ENCODE measurements at regions not wholly inside any gene's neighbourhood (a gene's known extent, or its start where the extent isn't known, plus 50 kb on each side); places are given as distances from the start of the nearest gene placed in this dataset.

DNA sequence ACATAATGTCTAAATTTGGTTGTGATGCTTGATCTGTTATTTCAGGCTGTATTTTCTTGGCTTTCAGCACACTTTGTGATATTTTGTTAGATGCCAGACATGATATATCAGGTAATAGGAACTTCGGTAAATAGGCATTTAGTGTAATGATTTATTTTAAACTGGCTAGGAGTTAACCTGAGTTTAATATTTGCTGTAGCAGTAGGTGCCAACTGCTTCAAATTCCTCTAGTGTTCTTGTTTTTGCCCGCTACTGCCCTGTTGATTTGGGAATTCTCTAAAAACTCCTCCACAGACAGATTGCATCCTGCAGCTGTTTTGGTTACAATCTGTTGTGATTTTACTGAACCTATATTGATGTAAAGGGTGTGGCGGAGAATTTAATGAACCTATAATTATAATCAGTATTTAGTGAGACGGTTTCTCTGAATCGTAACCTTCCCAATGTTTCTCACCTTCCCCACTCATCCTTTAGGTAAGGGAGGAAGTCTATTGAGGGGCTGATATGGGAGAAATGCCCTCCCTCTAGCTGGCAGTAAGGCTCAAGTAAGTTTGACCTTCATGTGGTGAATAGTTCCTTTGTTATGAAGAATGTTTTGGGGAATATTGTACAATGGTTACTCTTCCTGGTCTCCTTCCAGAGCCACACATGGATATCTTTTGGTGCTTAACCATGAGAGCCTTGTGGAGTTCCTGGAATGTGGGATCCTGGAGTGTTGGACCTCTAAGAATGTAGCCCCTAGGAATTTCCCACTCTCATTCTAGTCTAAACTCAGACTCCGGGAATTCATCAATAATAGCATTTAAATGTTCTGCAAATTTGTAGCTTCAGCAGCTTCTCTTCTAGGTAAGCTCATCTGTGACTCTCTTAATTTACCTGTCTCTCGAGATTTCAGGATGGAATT lies 634.1 kb downstream of the FSCB start:
- H3K9me3 ChIP-seq = no peaks in the 10 kb centered on the region
- no peak for TF ChIP-seq TEAD4 (IDR thresholded peaks at IDR 0.05; ENCODE audit: borderline replicate concordance, insufficient read depth)
- TF ChIP-seq SIN3A (IDR thresholded peaks at IDR 0.05; ENCODE audit: borderline replicate concordance, low read depth, low read length) = no peak
- TF ChIP-seq, protein P1, sequence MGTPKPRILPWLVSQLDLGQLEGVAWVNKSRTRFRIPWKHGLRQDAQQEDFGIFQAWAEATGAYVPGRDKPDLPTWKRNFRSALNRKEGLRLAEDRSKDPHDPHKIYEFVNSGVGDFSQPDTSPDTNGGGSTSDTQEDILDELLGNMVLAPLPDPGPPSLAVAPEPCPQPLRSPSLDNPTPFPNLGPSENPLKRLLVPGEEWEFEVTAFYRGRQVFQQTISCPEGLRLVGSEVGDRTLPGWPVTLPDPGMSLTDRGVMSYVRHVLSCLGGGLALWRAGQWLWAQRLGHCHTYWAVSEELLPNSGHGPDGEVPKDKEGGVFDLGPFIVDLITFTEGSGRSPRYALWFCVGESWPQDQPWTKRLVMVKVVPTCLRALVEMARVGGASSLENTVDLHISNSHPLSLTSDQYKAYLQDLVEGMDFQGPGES (IDR thresholded peaks at IDR 0.05; ENCODE audit: low read depth, low read length) = no peak
- no peak for TF ChIP-seq ELF1 (IDR thresholded peaks at IDR 0.05)
- TF ChIP-seq GABPA (IDR thresholded peaks at IDR 0.05; ENCODE audit: low read depth) = no peak
- no peak for TF ChIP-seq FOSL2 (IDR thresholded peaks at IDR 0.05; ENCODE audit: borderline replicate concordance, low read depth)
- no peak for TF ChIP-seq YY1 (IDR thresholded peaks at IDR 0.05; ENCODE audit: low read depth)
- no peak for TF ChIP-seq EZH2phosphoT487 (IDR thresholded peaks at IDR 0.05; ENCODE audit: borderline replicate concordance, low read depth)
- TF ChIP-seq, protein P2, sequence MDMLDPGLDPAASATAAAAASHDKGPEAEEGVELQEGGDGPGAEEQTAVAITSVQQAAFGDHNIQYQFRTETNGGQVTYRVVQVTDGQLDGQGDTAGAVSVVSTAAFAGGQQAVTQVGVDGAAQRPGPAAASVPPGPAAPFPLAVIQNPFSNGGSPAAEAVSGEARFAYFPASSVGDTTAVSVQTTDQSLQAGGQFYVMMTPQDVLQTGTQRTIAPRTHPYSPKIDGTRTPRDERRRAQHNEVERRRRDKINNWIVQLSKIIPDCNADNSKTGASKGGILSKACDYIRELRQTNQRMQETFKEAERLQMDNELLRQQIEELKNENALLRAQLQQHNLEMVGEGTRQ (IDR thresholded peaks at IDR 0.05; ENCODE audit: borderline replicate concordance, low read depth, low read length) = no peak
- TF ChIP-seq, protein P3, sequence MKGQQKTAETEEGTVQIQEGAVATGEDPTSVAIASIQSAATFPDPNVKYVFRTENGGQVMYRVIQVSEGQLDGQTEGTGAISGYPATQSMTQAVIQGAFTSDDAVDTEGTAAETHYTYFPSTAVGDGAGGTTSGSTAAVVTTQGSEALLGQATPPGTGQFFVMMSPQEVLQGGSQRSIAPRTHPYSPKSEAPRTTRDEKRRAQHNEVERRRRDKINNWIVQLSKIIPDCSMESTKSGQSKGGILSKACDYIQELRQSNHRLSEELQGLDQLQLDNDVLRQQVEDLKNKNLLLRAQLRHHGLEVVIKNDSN (IDR thresholded peaks at IDR 0.05; ENCODE audit: borderline replicate concordance, low read depth) = no peak
- no peak for TF ChIP-seq MEF2A (IDR thresholded peaks at IDR 0.05; ENCODE audit: borderline replicate concordance, low read depth)
- POLR2A ChIA-PET = no interaction called here
- H3K79me2 ChIP-seq (ENCODE audit: insufficient read depth) = no peaks in the 10 kb centered on the region
- no peaks in the 10 kb centered on the region for H3K27me3 ChIP-seq (ENCODE audit: insufficient read depth)
- H3K4me1 ChIP-seq (ENCODE audit: control insufficient read depth in 1 of 2, insufficient read depth in 2 of 2, low read depth in 1 of 2, low read length in 1 of 2) = no peaks in the 10 kb centered on the region
- no peaks in the 10 kb centered on the region for H3K9me2 ChIP-seq
- no peak overlapping the region for H2AFZ ChIP-seq (ENCODE audit: low read depth)
- no peaks in the 10 kb centered on the region for H3F3A ChIP-seq (replicated peaks; ENCODE audit: insufficient read depth)
- 10% methylated on average over 6 of the region's 7 CpGs for WGBS (ENCODE audit: low lambda C conversion rate)
- no peaks in the 10 kb centered on the region for H4K20me1 ChIP-seq (ENCODE audit: insufficient read depth)
- H3K36me3 ChIP-seq (replicated peaks in 1 of 2; ENCODE audit: control insufficient read depth in 1 of 2, insufficient read depth in 2 of 2, low read length in 1 of 2) = no peaks in the 10 kb centered on the region
- H3K27ac ChIP-seq (ENCODE audit: low read depth in 2 of 2, low read length in 1 of 2) = no peak overlapping the region
- no peak overlapping the region for H3K4me2 ChIP-seq
- CTCF ChIA-PET = no interaction called here
- no peak for DNase-seq
- H3K4me3 ChIP-seq (ENCODE audit: low read depth in 2 of 2, low read length in 1 of 2) = no peak overlapping the region
- no peak overlapping the region for H3K9ac ChIP-seq

DNA sequence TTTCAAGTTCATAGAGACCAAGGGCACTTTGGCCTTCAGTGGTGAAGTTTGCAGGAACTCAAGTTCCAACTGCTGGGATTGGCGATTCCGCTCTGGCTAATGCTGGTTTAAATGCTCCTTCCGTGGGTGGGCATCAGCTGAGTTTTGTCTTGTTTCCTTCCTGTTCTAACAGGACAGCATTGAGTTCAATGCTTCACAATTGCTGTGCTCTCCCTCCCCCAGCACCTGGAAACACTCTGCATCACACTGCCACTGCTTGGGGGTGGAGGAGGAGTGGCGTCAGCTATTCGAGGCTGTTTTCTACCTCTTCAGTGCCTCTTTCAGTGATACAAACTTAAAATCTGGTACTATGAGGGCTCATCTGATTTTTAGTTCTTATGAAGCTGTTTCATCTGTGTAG lies 634.9 kb downstream of the FSCB start:
- Histone ChIP-seq H4K20me1 (ENCODE audit: insufficient read depth) (no peaks in the 10 kb centered on the region), H3K9me2 (no peaks in the 10 kb centered on the region), H3K79me2 (ENCODE audit: insufficient read depth) (no peaks in the 10 kb centered on the region), H3K27me3 (ENCODE audit: insufficient read depth) (no peaks in the 10 kb centered on the region), H3K4me2 (no peak overlapping the region), H3K27ac (ENCODE audit: low read depth in 2 of 2, low read length in 1 of 2) (no peak overlapping the region), H3F3A (replicated peaks; ENCODE audit: insufficient read depth) (no peaks in the 10 kb centered on the region), H3K4me1 (ENCODE audit: control insufficient read depth in 1 of 2, insufficient read depth in 2 of 2, low read depth in 1 of 2, low read length in 1 of 2) (no peaks in the 10 kb centered on the region), H3K36me3 (replicated peaks in 1 of 2; ENCODE audit: control insufficient read depth in 1 of 2, insufficient read depth in 2 of 2, low read length in 1 of 2) (no peaks in the 10 kb centered on the region), H3K9me3 (no peaks in the 10 kb centered on the region), H3K4me3 (ENCODE audit: low read depth in 2 of 2, low read length in 1 of 2) (no peak overlapping the region), H3K9ac (no peak overlapping the region), H2AFZ (ENCODE audit: low read depth) (no peak overlapping the region)
- TF ChIP-seq EP300 (IDR thresholded peaks at IDR 0.05; ENCODE audit: borderline replicate concordance in 1 of 2, low read depth in 1 of 2, low read length in 1 of 2) (no peak), GATA2 (CRISPR knock-in tag; IDR thresholded peaks at IDR 0.05) (no peak)
- TF ChIP-seq, protein P2 (IDR thresholded peaks at IDR 0.05; ENCODE audit: borderline replicate concordance, low read depth, low read length) = no peak
- WGBS (ENCODE audit: low lambda C conversion rate) = 47% methylated on average over 5 of the region's 5 CpGs
- CTCF ChIA-PET = no interaction called here
- POLR2A ChIA-PET = no interaction called here
- DNase-seq = no peak

Data from SK-N-SH (cell line).